Prostate gland (tissue), 2 donors: ENCODE measurements at regions not wholly inside any gene's neighbourhood (a gene's known extent, or its start where the extent isn't known, plus 50 kb on each side); places are given as distances from the start of the nearest gene placed in this dataset.
A peak's percentile ranks its signal among the peaks of the same experiment; 100 is the strongest.

Experiments used
- DNase-seq: peaks from one replicate; pipeline ENCODE4 v3.0.0-alpha.2; 2019; ENCODE audit warnings: low spot score
- H3K27ac ChIP-seq, 2 donors: fragments of 200-600 bp; sonication (generic); 2 replicates each; pipeline ENCODE4 v1.5.1; 2017 to 2019
- H3K27me3 ChIP-seq: fragments of 200-600 bp; sonication (generic); replicated peaks from 2 replicates; pipeline ENCODE4 v1.5.1; 2019; ENCODE audit not compliant: insufficient read depth
- H3K36me3 ChIP-seq, 2 donors: fragments of 200-600 bp; sonication (generic); 1 replicate in 1 of 2; 2 replicates in 1 of 2; pipeline versions ENCODE4 v1.5.1 to v1.8.1; 2017 to 2019
- H3K4me1 ChIP-seq: fragments of 200-600 bp; sonication (generic); replicated peaks from 2 replicates; pipeline ENCODE4 v1.5.1; 2019
- H3K4me3 ChIP-seq, 2 donors: fragments of 200-600 bp; sonication (generic); 2 replicates each; pipeline ENCODE4 v1.5.1; 2017 to 2019
- H3K9me3 ChIP-seq: fragments of 200-600 bp; sonication (generic); 2 replicates; pipeline ENCODE4 v1.5.1; 2017
- POLR2A ChIP-seq: fragments of 450-650 bp; IDR thresholded peaks from one replicate; pipeline ENCODE4 v1.6.1; 2016; ENCODE audit warnings: antibody characterized with exemption, mild to moderate bottlenecking
- POLR2AphosphoS5 ChIP-seq: sonication (generic); formaldehyde crosslinking; IDR thresholded peaks from one replicate; pipeline ENCODE4 v1.6.1; 2017; ENCODE audit warnings: antibody characterized with exemption
- WGBS: methylation state at CpG from one replicate; pipeline ENCODE4 v1.1.5; 2018; 5-methylcytosine and 5-hydroxymethylcytosine counted together
- intact Hi-C: fragments of 100-400 bp; cut with DNase I; formaldehyde crosslinking; loops from one replicate; pipeline ENCODE4 v1.14.2; 2022
- TF ChIP-seq, protein P1 (sequence below), 4 experiments: fragments of 200-600 bp in 2 of 4; fragments of 450-650 bp in 2 of 4; sonication (generic) in 2 of 4; IDR thresholded peaks; 1 replicate in 3 of 4; 2 replicates in 1 of 4; pipeline ENCODE4 v1.5.1; 2016 to 2019; ENCODE audit warnings: antibody characterized with exemption in 4 of 4, mild to moderate bottlenecking in 2 of 4, moderate library complexity in 2 of 4

DNA sequence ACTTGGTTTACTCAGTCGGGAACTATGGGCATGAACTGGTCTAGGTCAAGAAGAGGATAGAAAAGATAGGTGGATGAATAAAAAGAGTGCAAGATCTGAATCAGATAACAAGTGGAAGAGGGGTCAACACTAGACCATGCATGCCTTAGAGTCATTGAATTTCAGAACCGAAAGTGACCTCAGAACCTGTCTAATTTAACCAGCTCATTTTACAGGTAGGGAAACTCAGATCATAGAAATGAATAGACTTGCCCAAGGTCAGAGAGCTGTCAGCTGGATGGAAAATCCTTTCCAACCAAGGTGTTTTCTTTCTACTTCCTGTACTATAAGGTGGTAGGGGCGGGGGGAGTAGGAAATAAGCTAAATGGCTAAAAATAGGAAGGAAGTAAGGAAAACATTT, 121.4 kb upstream of the ADGRF1 start:
- Histone ChIP-seq H3K4me1 (no peaks in the 10 kb centered on the region), H3K36me3 (no peaks in the 10 kb centered on the region), H3K9me3 (no peaks in the 10 kb centered on the region), H3K27ac (no peak overlapping the region), H3K27me3 (no peaks in the 10 kb centered on the region), H3K4me3 (no peak overlapping the region)
- intact Hi-C loops = no loop called here
- TF ChIP-seq, protein P1, sequence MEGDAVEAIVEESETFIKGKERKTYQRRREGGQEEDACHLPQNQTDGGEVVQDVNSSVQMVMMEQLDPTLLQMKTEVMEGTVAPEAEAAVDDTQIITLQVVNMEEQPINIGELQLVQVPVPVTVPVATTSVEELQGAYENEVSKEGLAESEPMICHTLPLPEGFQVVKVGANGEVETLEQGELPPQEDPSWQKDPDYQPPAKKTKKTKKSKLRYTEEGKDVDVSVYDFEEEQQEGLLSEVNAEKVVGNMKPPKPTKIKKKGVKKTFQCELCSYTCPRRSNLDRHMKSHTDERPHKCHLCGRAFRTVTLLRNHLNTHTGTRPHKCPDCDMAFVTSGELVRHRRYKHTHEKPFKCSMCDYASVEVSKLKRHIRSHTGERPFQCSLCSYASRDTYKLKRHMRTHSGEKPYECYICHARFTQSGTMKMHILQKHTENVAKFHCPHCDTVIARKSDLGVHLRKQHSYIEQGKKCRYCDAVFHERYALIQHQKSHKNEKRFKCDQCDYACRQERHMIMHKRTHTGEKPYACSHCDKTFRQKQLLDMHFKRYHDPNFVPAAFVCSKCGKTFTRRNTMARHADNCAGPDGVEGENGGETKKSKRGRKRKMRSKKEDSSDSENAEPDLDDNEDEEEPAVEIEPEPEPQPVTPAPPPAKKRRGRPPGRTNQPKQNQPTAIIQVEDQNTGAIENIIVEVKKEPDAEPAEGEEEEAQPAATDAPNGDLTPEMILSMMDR (IDR thresholded peaks at IDR 0.05) = no peak
- TF ChIP-seq POLR2A = no peak
- no peak for TF ChIP-seq POLR2AphosphoS5
- WGBS = 77% methylated on average over 3 of the region's 3 CpGs
- no peak for DNase-seq

DNA sequence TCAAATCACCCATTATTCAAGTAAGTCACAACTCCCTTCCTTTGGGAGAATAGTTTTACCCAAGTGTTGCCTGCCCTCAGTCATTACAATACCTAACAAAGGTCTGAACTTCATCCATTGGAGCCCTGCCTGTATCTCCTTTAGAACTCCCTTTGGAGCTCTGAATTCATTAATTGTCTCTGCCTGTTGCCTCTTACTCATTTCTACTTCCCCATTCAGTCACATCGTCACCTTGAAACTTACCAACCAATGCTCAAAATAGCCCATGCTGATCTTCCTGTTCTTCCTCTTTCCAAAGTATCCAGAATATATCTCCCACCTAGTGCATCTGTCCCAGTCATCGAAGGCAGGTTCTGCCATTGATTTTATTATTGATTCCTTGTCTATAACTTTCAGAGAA, 120.7 kb upstream of the ADGRF1 start:
- no peak overlapping the region for H3K27ac ChIP-seq
- no peak for TF ChIP-seq POLR2A
- TF ChIP-seq POLR2AphosphoS5 = no peak
- TF ChIP-seq, protein P1 (IDR thresholded peaks at IDR 0.05) = no peak
- no peaks in the 10 kb centered on the region for H3K27me3 ChIP-seq
- H3K4me1 ChIP-seq = no peaks in the 10 kb centered on the region
- WGBS = 87% methylated on average over 2 of the region's 2 CpGs
- DNase-seq = no peak
- H3K36me3 ChIP-seq = no peaks in the 10 kb centered on the region
- intact Hi-C loops = no loop called here
- H3K4me3 ChIP-seq = no peak overlapping the region
- H3K9me3 ChIP-seq = no peaks in the 10 kb centered on the region

DNA sequence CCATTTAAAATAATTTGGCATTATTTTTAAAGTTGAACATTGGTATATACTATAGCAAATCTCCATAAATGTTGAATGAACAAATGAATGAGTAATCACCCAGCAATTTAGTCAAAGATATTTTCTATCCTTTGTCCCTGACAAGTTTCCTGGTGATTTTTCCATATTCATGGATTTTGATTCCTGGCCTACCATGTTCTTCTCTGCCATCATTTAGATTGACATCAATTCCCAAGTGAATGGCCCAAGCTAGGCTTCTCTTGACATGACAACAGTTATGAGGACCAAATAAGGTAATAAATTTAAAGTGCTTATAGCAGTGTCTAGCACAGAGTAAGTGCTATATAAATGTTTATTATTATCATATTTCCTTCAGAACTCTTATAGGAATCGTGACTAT, 120.1 kb upstream of the ADGRF1 start:
- TF ChIP-seq POLR2A = no peak
- no peak for TF ChIP-seq POLR2AphosphoS5
- TF ChIP-seq, protein P1 (IDR thresholded peaks at IDR 0.05) = no peak
- intact Hi-C loops = no loop called here

DNA sequence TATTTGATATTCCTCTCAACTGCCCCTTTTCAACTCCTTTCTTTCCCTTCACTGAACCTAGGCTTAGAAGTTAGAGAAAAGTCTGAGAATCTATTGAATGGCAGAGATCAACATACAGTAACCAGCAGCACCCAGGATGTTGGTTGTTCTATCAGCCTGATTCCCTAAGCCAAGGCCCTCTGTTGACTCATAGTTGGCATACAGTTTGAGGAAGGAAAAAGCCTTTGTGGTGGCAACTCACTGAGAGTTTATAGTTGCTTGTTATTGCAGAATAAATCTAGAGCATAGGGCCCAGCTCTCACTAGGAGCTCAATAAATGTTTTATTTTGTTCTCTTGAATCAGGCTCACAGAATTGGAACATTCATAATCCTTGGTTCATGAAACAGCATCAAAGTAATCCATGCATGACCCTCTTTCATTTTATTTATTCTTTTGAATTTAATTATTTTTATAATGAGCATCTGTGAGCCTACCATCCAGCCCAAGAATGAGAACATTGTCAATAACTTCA, 119.1 kb upstream of the ADGRF1 start:
- Histone ChIP-seq H3K4me3 (no peak overlapping the region), H3K9me3 (no peaks in the 10 kb centered on the region), H3K4me1 (no peaks in the 10 kb centered on the region), H3K27me3 (no peaks in the 10 kb centered on the region), H3K36me3 (no peaks in the 10 kb centered on the region), H3K27ac (no peak overlapping the region)
- intact Hi-C loops = no loop called here
- peak; percentile 67 for DNase-seq
- TF ChIP-seq POLR2AphosphoS5 (peak; percentile 83), POLR2A (no peak)
- TF ChIP-seq, protein P1 (IDR thresholded peaks at IDR 0.05) = no peak

More for the DNA sequence above, 120.1 kb upstream of the ADGRF1 start:
- Histone ChIP-seq H3K27me3 (no peaks in the 10 kb centered on the region), H3K36me3 (no peaks in the 10 kb centered on the region), H3K27ac (no peak overlapping the region), H3K9me3 (no peaks in the 10 kb centered on the region), H3K4me1 (no peaks in the 10 kb centered on the region), H3K4me3 (no peak overlapping the region)
- 91% methylated on average over 1 of the region's 1 CpG for WGBS
- DNase-seq = no peak

DNA sequence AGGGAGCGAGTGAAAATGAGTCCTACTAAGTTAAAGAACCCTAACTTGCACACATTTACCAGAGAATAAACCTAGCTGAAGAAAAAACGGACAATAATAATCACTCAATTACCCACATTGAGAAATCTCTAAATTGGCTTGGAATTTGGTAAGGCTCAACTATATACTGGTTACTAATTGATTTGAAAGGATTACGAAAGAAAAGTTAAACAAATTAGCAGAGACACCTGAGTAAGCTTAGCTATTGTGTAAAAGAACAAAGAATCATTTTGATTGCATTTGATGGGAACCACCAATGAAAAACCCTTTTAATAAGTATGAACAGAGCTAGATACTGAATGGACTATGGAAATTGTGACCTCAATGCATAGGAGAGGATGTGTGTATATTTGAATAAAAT, 118.6 kb upstream of the ADGRF1 start:
- no peaks in the 10 kb centered on the region for H3K4me1 ChIP-seq
- TF ChIP-seq POLR2A = no peak
- TF ChIP-seq POLR2AphosphoS5 = no peak
- TF ChIP-seq, protein P1 (IDR thresholded peaks at IDR 0.05) = no peak
- H3K36me3 ChIP-seq = no peaks in the 10 kb centered on the region
- 80% methylated on average over 3 of the region's 3 CpGs for WGBS
- no peak for DNase-seq
- H3K27ac ChIP-seq = no peak overlapping the region
- H3K9me3 ChIP-seq = no peaks in the 10 kb centered on the region
- no peak overlapping the region for H3K4me3 ChIP-seq
- intact Hi-C loops = no loop called here
- no peaks in the 10 kb centered on the region for H3K27me3 ChIP-seq
